ENCODE measurements at regions not wholly inside any gene's neighbourhood (a gene's known extent, or its start where the extent isn't known, plus 50 kb on each side); places are given as distances from the start of the nearest gene placed in this dataset.

DNA sequence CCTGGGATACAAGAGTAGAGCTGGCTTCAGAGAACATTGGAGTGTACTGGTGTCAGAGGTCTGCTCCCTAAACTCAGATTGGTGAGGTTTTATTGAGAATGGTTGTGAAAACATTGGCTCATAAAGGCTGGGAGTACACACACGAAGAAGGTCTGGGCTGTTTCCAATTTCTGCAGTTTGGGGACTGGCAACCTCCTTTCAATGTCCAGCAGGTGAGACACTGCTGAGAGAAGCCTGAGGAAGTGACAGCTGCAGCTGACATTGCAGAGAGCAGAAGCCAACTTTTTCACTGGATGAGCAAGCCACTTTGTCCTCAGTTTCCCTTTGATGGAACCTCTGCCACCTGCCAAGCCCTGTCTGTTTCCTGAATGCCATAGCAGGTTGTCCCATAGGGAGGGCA lies 346.6 kb upstream of the SPRED2 start:
- no peak for DNase-seq (ENCODE audit: extremely low spot score)
- CTCF ChIA-PET, result no interaction called here
- TF ChIP-seq, protein P1, sequence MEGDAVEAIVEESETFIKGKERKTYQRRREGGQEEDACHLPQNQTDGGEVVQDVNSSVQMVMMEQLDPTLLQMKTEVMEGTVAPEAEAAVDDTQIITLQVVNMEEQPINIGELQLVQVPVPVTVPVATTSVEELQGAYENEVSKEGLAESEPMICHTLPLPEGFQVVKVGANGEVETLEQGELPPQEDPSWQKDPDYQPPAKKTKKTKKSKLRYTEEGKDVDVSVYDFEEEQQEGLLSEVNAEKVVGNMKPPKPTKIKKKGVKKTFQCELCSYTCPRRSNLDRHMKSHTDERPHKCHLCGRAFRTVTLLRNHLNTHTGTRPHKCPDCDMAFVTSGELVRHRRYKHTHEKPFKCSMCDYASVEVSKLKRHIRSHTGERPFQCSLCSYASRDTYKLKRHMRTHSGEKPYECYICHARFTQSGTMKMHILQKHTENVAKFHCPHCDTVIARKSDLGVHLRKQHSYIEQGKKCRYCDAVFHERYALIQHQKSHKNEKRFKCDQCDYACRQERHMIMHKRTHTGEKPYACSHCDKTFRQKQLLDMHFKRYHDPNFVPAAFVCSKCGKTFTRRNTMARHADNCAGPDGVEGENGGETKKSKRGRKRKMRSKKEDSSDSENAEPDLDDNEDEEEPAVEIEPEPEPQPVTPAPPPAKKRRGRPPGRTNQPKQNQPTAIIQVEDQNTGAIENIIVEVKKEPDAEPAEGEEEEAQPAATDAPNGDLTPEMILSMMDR (IDR thresholded peaks at IDR 0.05; ENCODE audit: control extremely low read depth, extremely low read depth, low read depth, missing control alignments), result no peak

DNA sequence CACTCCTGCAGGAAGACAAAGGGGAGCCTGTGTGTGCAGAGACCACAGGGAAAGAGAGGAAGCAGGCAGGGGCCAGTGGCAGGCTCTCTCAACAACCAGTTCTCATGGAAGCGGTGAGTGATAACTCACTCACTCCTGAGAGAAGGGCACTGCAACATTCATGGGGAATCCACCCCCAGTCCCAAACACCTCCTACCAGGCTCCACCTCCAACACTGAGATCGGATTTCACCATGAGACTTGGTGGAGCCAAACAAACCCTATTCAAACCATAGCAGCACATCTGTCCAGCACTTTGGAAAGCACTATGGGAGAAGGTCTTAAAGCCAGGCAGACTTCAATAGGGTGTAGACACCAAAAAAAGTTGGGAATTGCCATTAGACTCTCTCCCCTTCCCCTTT lies 345.7 kb upstream of the SPRED2 start:
- ChIA-PET CTCF (no interaction called here), POLR2A (no interaction called here)
- TF ChIP-seq, protein P1 (IDR thresholded peaks at IDR 0.05; ENCODE audit: control extremely low read depth, extremely low read depth, low read depth, missing control alignments), result no peak
- no peak for DNase-seq (ENCODE audit: extremely low spot score)

More for the DNA sequence above, 346.6 kb upstream of the SPRED2 start:
- POLR2A ChIA-PET, result no interaction called here

DNA sequence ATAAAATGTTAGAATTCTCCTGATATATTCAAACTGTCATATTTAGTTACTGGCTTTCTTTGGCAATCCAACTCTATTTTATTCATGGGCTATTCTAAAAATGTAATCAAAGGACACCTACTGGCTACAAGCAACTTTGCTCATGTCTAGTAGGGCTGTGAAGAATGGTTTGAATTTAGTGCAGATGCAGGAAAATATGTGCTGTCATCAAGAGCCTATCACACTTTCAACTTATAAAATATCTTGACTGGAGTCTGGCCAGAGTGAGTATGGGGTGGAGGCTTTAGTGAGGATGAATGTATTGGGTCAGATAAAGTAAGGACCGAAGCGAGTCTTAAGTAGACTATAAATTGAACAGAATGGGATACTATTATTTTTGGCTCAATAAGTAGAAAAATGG lies 343.4 kb upstream of the SPRED2 start:
- TF ChIP-seq, protein P1 (IDR thresholded peaks at IDR 0.05; ENCODE audit: control extremely low read depth, extremely low read depth, low read depth, missing control alignments), result no peak
- DNase-seq (ENCODE audit: extremely low spot score), result no peak
- CTCF ChIA-PET, result no interaction called here
- POLR2A ChIA-PET, result no interaction called here

DNA sequence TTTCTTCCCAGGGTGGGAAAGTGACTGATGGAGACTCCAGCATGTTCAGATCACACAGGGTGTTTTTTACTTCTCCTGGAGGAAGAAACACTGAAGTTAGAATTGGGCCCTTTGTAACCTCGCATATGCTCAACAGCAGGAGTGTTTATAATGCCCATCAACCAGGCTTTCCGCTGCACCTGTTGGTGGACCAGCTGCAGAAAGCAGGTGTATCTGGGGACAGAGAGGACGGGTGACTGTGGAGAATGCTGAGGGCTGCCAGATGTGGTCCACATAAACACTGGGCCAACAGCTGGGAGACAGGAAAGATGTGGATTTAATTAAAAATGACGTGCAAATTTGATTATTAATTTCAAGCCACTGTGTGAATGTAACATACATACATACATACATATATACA lies 335.5 kb upstream of the SPRED2 start:
- TF ChIP-seq, protein P1 (IDR thresholded peaks at IDR 0.05; ENCODE audit: control extremely low read depth, extremely low read depth, low read depth, missing control alignments), result no peak
- ChIA-PET CTCF (no interaction called here), POLR2A (no interaction called here)
- no peak for DNase-seq (ENCODE audit: extremely low spot score)

DNA sequence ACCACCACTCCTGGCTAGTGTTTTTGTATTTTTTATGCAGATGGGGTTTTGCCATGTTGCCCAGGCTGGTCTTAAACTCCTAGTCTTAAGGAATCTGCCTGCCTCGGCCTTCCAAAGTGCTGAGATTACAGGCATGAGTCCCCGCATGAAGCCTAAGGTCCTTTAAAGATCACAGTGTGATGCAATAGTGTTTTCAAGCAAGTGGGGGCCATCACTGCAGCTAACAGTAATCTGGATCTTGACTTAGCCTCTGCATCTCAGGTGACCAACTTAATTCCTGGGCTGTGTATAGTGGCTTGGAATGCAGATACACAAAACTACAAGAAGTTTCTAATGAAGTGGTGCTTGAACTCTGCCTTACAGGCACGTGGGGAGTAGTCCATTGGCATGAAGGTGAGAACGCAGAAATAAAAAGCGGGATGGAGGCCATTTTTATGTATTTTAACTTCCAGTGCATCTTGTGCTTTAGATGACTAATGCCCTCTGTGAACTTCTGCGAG lies 334.4 kb upstream of the SPRED2 start:
- ChIA-PET POLR2A (no interaction called here), CTCF (no interaction called here)
- TF ChIP-seq, protein P1 (IDR thresholded peaks at IDR 0.05; ENCODE audit: control extremely low read depth, extremely low read depth, low read depth, missing control alignments), result no peak
- DNase-seq (ENCODE audit: extremely low spot score), result no peak

DNA sequence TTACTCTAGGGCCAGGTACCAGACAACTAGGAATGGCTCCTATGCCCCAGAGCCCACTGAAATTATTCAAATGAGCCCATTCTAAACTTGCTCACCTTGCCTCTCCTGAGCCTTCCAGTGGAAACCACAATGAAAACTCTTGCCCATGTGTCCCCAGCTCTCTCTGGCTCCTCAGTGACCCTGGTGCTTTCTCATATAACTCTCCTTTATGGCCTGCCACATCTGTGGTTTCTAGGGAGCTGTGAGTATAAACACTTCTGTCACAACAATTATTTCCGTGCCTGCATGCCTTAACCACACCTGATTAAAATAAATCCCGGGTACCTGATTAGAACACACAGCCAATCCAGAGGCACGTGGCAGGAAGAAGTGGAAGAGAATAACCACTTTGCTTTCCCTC lies 333.0 kb upstream of the SPRED2 start:
- TF ChIP-seq, protein P1 (IDR thresholded peaks at IDR 0.05; ENCODE audit: control extremely low read depth, extremely low read depth, low read depth, missing control alignments), result no peak
- POLR2A ChIA-PET, result no interaction called here
- CTCF ChIA-PET, result no interaction called here
- DNase-seq (ENCODE audit: extremely low spot score), result no peak

DNA sequence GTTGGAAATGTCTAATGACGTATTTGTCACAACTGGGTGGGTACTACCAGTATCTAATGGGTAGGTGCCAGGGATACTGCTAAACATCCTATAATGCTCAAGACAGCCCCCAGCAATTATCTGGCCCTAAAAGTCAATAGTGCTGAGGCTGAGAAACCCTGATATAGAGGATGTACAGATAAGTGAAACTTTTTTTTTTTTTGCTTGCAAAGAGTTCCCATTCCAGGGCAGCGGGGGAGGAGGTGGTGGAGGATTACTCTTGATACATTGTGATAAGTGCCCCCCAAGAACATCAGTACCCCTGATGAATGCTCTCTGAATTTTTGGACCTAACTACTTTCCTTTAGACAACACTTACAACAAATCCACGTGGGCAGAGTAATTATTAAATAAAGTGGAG lies 329.7 kb upstream of the SPRED2 start:
- ChIA-PET POLR2A (no interaction called here), CTCF (interaction anchor here (2.3 kb wide), 1 partner anchor 21 kb away, joined by 7 read pairs; no protein-coding TSS in a partner anchor)
- TF ChIP-seq, protein P1 (IDR thresholded peaks at IDR 0.05; ENCODE audit: control extremely low read depth, extremely low read depth, low read depth, missing control alignments), result no peak
- no peak for DNase-seq (ENCODE audit: extremely low spot score)

All from GM10248 (cell line).